Right ventricle myocardium inferior (tissue), 1 donor: ENCODE measurements at regions not wholly inside any gene's neighbourhood (a gene's known extent, or its start where the extent isn't known, plus 50 kb on each side); places are given as distances from the start of the nearest gene placed in this dataset.
"Not testable (repeated sequence)": the region's sequence is repeated elsewhere in the genome, so short reads cannot be mapped to it uniquely, and the experiment has no call there.

Source experiments
- ATAC-seq: fragments of 200-7000 bp; cut with Tn5 transposase; one replicate; pipeline ENCODE4 v1.9.1; 2020; ENCODE audit warnings: mild to moderate bottlenecking, moderate library complexity
- DNase-seq: peaks from one replicate; pipeline ENCODE4 v3.0.0; 2021; ENCODE audit errors: missing footprints
- intact Hi-C: fragments of 100-400 bp; cut with DNase I; formaldehyde crosslinking; loops from one replicate; pipeline ENCODE4 v1.11.0; 2022
- donor health status: DM: no; HTN: yes; CAD: no; lungs with severe emphysema.

DNA sequence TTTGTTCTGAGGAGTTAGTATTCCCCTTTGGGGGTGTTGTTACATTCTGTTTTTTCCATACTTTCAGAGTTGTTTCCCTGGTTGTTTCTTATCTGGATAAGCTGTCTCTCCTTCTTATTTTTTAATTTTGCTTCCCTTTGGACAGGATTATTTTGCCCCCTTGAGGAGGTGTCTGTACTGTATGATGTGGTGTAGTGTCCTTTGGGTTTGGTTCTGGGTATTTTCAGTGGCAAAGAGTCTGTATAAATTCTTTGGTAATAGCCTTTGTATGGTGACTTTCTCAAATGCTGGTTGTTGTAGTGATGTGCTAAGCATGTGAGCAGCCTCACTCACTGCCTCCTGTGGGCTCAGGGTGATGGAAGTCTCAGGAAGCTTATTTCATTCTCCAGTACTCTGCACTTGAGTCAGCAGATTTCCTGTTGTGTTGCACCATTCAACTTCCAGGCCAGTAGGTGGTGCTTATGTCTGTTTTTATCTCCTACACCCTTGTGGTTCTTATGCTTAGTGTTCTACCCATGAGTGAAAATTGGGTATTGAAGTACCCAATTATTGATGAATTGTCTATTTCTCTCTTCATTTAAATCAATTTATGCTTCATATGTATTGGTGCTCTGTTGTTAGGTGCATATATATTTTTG is 103.3 kb upstream of the PMCH start:
- no peak for ATAC-seq
- intact Hi-C loops, result no loop called here
- no peak for DNase-seq

DNA sequence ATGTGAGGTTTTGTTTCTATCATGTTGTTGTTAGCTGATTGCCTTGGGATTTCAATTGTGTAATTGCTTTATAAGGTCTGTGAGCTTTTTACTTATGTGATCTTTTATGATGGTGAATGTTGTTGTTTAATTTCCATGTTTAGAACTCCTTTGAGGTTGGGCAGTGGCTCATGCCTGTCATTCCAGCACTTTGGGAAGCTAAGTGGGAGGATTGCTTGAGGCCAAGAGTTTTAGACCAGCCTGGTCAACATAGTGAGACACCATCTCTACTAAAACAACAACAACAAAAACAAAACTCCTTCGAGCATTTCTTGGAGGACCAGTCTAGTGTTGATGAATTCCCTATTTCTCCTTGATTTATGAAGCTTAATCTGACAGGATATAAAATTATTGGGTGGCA is 102.1 kb upstream of the PMCH start:
- intact Hi-C loops, result no loop called here
- DNase-seq (no peak), ATAC-seq (no peak)

DNA sequence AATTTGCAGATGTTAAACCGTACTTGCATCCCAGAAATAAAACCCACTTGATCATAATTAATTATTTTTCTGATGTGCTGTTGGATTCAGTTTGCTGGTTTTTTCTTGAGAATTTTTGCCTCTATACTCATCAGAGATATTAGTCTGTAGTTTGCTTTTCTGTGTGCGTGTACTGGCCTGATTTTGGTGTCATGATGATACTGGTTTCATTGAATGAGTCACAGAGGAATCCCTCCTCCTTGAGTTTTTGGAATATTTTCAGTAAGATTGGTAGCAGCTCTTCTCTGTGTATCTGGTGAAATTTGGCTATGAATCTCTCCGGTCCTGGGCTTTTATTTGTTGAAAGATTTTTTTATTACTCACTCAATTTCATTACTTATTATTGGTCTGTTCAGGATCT is 100.4 kb upstream of the PMCH start:
- ATAC-seq, result no peak
- intact Hi-C loops, result no loop called here
- DNase-seq, result no peak

DNA sequence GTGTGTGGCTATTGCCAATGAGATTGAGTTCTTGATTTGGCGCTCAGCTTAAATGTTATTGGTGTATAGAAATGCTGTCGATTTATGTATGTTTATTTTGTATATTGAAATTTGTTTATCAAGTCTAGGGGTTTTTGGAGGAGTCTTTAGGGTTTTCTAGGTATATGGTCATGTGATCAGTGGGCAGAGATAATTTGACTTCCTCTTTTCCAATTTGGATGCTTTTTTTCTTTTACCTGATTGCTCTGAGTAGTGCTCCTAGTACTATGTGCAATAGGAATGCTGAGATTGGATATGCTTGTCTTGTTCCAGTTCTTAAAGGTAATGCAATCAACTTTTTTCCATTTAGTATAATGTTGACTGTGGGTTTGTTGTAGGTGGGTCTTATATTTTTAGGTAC is 99.8 kb upstream of the PMCH start:
- intact Hi-C loops, result no loop called here
- no peak for DNase-seq
- no peak for ATAC-seq

DNA sequence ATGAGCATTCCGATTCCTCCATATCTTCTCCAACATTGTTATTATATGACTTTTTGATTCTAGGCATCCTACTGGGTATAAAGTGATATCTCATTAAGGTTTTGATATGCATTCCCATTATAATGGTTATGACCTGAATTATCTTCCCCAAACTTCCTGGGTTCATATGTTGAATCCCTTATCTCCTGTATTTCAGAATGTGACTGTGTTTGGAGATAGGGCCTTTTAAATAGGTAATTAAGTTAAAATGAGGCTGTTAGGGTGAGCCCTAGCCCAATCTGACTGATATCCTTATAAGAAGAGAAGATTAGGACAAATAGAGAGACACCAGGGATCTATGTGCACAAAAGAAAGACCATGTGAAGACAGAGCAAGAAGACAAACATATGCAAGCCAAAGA is 96.9 kb upstream of the PMCH start:
- DNase-seq, result no peak
- no peak for ATAC-seq
- intact Hi-C loops, result no loop called here

DNA sequence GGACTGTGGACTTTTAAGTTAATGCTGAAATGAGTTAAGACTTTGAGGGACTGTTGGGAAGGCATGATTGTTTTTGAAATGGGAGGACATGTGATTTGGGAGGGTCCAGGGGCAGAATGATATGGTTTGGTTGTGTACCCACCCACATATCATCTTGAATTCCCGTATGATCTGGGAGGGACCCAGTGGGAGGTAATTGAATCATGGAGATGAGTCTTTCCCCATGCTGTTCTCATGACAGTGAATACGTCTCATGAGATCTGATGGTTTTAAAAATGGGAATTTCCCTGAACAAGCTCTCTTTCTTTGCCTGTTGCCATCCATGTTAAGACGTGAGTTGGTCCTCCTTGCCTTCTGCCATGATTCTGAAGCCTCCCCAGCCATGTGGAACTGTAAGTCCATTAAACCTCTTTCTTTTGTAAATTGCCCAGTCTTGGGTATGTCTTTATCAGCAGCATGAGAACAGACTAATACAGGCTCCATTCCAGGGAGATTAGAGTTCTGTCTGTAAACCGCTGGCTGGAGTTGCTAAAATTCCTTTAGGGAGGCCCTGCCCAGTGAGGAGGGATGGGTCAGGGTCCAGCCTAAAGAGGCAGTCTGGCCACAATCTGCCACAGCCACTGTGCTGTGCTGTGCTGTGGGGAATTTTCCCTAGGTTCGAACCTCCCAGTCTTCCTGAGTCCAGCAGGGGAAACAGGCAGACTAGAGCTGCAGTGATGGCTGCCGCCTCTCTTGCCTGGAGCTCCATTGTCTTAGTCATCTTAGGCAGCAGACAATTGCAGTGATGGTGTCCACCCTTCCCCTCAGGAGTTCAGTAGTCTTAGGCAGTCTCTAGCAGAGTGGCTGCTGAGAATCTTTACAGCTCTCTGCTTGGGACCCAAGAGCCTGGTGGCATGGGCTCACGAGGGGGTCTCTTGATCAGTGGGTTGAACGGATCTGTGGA is 94.1 kb upstream of the PMCH start:
- intact Hi-C loops, DNase-seq, ATAC-seq: not testable (repeated sequence)

DNA sequence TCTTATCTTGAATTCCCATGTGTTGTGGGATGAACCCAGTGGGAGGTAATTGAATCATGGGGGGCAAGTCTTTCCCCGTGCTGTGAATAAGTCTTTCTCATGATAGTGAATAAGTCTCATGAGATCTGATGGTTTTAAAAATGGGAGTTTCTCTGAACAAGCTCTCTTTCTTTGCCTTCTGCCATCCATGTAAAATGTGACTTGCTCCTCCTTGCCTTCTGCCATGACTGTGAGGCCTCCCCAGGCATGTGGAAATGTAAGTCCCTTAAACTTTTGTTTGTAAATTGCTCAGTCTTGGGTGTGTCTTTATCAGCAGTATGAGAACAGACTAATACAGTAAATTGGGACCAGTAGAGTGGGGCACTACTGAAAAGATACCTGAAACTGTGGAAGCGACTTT is 92.1 kb upstream of the PMCH start:
- intact Hi-C loops, DNase-seq, ATAC-seq: not testable (repeated sequence)

DNA sequence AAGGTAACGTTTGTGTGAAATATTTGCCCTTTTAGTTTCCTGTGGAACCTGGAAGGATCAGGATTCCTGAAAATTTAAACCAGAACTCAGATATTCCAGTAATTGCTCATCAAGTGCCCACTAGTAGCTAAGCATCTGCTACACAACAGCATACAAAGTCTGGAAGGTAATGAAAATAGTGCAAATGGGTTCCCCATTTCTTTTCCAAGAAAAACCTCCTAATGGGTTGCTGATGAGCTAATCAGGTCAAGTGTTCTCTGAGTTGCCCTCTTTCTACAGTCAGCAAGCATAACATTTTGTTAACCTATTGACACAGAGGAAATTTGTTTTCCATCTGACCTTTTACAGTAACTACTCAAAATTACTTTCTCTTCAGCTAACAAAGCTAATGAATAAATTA is 83.6 kb upstream of the PMCH start:
- intact Hi-C loops, result no loop called here
- ATAC-seq (no peak), DNase-seq (no peak)

DNA sequence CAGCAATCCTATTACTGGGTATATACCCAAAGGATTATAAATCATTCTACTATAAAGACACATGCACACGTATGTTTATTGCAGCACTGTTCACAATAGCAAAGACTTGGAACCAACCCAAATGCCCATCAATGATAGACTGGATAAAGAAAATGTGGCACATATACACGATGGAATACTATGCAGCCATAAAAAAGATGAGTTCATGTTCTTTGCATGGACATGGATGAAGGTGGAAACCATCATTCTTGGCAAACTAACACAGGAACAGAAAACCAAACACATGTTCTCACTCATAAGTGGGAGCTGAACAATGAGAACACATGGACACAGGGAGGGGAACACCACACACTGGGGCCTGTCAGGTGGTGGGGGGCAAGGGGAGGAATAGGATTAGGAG is 58.1 kb upstream of the PMCH start:
- DNase-seq, ATAC-seq, intact Hi-C loops: not testable (repeated sequence)

DNA sequence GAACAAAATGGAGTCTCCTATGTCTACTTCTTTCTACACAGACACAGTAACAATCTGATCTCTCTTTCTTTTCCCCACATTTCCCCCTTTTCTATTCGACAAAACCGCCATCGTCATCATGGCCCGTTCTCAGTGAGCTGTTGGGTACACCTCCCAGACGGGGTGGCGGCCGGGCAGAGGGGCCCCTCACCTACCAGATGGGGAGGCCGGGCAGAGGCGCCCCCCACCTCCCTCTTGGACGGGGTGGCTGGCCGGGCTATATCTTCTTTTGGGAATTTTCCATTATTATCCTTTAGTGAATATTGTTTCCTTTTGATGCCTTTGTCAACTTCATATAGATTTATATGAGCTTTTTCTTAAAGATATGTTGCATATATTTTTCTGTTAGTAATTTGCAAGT is 53.4 kb upstream of the PMCH start:
- DNase-seq, result peak; percentile 37
- intact Hi-C loops, ATAC-seq: not testable (repeated sequence)

DNA sequence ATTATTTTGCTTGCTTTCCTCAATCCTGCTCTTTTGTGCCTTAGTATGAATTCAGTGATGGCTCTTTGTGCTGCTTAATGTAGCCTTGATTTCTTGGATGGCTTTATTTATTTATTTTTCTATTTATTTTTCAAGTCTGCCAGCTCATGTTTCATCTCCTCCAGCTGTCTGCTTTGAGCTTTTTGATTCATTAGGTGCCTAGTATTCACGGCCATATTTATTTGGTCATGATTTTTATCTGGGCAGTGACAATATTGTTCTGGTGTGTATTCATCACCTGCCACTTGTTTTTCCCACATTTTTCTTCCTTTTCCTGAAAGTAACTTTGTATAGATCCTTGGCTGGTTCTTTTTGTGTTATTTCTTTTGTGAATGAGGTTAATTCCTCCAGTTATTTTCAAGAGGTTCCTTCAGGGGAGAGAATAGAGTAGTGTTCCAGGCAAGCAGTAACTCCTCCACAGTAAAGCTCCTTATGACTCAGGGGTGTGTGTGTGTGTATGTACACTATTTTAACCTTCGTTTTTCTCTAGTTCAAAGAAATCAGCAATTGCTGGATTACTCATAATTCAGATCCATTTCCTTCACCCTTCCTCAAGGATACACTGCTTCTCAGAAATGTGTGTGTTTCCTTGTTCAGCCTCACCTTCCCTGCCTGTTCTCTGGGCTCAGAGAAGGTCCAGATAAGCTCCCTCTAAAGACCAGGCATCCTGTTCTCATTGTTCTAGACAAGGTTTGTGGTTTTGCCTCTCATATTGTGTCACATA is 51.6 kb upstream of the PMCH start:
- intact Hi-C loops, result no loop called here
- DNase-seq (no peak), ATAC-seq (no peak)
